AG04450 (cell line): ENCODE measurements at regions not wholly inside any gene's neighbourhood (a gene's known extent, or its start where the extent isn't known, plus 50 kb on each side); places are given as distances from the start of the nearest gene placed in this dataset.
A peak's percentile ranks its signal among the peaks of the same experiment; 100 is the strongest.

Source experiments
- CTCF ChIA-PET: fragments of 300-600, 350-600 bp; formaldehyde crosslinking; extraction: SDS; loops from one replicate; lab custom pipeline; 2022; ENCODE audit warnings: antibody characterized with exemption, inconsistent platforms; lab: Charles Lee
- POLR2A ChIA-PET: fragments of 350-600 bp; formaldehyde crosslinking; extraction: SDS; loops from one replicate; lab custom pipeline; 2021; ENCODE audit warnings: antibody characterized with exemption, inconsistent platforms; lab: Yijun Ruan, JAX
- DNase-seq: peaks from one replicate; pipeline ENCODE4 v3.0.0-alpha.2; 2011; ENCODE audit warnings: low read depth, low spot score
- H3K27ac ChIP-seq: one replicate; pipeline ENCODE4 v1.5.1; 2012; ENCODE audit warnings: low read depth, low read length, control low read depth
- H3K27me3 ChIP-seq: one replicate; pipeline ENCODE4 v1.6.0; 2012; ENCODE audit warnings: low read length; ENCODE audit not compliant: control insufficient read depth, insufficient read depth
- H3K4me3 ChIP-seq: 2 replicates; pipeline ENCODE4 v1.5.1; 2011; ENCODE audit warnings: mild to moderate bottlenecking, low read depth, low read length, control low read depth
- H3K9me3 ChIP-seq: 2 replicates; pipeline ENCODE4 v1.5.1; 2012; ENCODE audit warnings: low read length; ENCODE audit not compliant: control insufficient read depth, insufficient read depth
- TF ChIP-seq, protein P1 (sequence below): IDR thresholded peaks from 2 replicates; pipeline ENCODE4 v1.5.1; 2011; ENCODE audit warnings: low read depth, low read length, control low read depth, inconsistent platforms

DNA sequence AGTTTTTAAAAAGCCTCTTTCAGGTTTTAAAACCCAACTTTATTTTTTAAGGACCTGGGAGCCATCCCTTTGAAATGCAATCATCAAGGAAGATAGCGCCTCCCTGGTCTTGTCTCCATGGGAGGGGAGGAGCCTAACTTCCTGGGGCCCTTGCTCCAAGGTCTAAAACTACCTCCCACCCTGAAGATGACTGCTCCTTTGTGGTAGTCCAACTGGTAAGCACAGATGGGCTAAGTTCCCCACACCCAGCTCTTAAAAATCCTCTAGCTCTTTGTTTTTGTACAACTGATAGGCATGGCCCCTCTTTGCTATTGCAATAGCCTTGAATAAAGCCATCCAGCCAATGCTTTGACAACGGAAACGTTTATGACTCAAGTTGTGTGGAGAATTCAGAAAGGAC, 716.8 kb downstream of the CBLN2 start:
- CTCF ChIA-PET: interaction anchor here (0.6 kb wide), 1 partner anchor 248 kb away, joined by 4 read pairs; no protein-coding TSS in a partner anchor
- TF ChIP-seq, protein P1, sequence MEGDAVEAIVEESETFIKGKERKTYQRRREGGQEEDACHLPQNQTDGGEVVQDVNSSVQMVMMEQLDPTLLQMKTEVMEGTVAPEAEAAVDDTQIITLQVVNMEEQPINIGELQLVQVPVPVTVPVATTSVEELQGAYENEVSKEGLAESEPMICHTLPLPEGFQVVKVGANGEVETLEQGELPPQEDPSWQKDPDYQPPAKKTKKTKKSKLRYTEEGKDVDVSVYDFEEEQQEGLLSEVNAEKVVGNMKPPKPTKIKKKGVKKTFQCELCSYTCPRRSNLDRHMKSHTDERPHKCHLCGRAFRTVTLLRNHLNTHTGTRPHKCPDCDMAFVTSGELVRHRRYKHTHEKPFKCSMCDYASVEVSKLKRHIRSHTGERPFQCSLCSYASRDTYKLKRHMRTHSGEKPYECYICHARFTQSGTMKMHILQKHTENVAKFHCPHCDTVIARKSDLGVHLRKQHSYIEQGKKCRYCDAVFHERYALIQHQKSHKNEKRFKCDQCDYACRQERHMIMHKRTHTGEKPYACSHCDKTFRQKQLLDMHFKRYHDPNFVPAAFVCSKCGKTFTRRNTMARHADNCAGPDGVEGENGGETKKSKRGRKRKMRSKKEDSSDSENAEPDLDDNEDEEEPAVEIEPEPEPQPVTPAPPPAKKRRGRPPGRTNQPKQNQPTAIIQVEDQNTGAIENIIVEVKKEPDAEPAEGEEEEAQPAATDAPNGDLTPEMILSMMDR: no peak

GRCh38 chr18:71815305-71815704, 728.8 kb downstream of the CBLN2 start:
- TF ChIP-seq, protein P1: no peak
- DNase-seq: no peak
- no peaks in the 10 kb centered on the region for H3K9me3 ChIP-seq
- POLR2A ChIA-PET: no interaction called here
- CTCF ChIA-PET: no interaction called here
- no peak overlapping the region for H3K4me3 ChIP-seq
- no peaks in the 10 kb centered on the region for H3K27me3 ChIP-seq
- H3K27ac ChIP-seq: no peak overlapping the region

More for the DNA sequence above, 716.8 kb downstream of the CBLN2 start:
- no peaks in the 10 kb centered on the region for H3K27me3 ChIP-seq
- DNase-seq: no peak
- no peak overlapping the region for H3K4me3 ChIP-seq
- H3K27ac ChIP-seq: no peak overlapping the region
- no peaks in the 10 kb centered on the region for H3K9me3 ChIP-seq
- POLR2A ChIA-PET: no interaction called here

DNA sequence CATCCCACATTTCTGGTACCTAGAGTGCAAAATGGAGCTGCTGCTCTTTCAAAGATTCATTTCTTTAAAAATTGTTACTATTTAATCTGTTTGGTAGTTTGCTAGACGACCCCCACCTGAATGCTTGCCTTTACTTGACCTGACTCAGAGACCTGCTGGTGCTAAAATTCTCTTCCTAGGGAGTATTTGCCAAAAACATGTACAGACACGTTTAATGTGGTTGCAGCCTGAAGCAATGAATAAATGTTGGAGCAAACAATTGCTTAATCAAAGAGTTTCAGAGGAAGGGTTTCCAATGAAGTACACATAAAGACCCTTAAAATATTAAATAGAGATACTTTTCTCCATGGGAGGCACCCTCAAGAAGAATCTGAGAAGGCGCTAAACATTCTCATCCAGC, 734.4 kb downstream of the CBLN2 start:
- H3K27me3 ChIP-seq: no peaks in the 10 kb centered on the region
- H3K4me3 ChIP-seq: no peak overlapping the region
- TF ChIP-seq, protein P1: no peak
- H3K9me3 ChIP-seq: no peaks in the 10 kb centered on the region
- no peak for DNase-seq
- ChIA-PET POLR2A (no interaction called here), CTCF (no interaction called here)
- no peak overlapping the region for H3K27ac ChIP-seq

- Histone ChIP-seq H3K27me3 (no peaks in the 10 kb centered on the region), H3K9me3 (no peaks in the 10 kb centered on the region), H3K27ac (no peak overlapping the region), H3K4me3 (no peak overlapping the region)
- ChIA-PET POLR2A (no interaction called here), CTCF (no interaction called here)
- TF ChIP-seq, protein P1: no peak
- no peak for DNase-seq
Observed at GRCh38 chr18:71808616-71809015, 735.5 kb downstream of the CBLN2 start.

DNA sequence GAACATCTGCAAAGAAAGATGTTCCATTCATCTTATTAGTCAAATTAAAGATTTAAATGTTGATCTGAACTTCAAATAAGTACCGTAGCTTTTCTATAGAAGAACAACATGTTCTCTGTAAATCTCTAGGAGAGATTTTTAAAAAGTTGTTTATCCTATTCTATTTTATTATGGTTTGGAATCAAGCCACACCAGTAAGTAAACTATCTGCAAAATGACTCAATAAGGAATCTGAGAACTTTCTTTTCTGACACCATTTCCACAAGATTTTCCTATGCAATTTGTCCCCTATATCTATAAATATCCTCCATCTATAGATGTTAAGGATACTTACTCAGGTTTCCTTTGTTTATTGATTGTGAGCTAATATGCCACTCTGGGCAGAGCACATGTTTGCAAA, 736.6 kb downstream of the CBLN2 start:
- H3K27ac ChIP-seq: no peak overlapping the region
- CTCF ChIA-PET: no interaction called here
- POLR2A ChIA-PET: no interaction called here
- H3K4me3 ChIP-seq: no peak overlapping the region
- DNase-seq: peak; percentile 6
- TF ChIP-seq, protein P1: no peak
- no peaks in the 10 kb centered on the region for H3K27me3 ChIP-seq
- H3K9me3 ChIP-seq: no peaks in the 10 kb centered on the region
